ENCODE measurements at regions not wholly inside any gene's neighbourhood (a gene's known extent, or its start where the extent isn't known, plus 50 kb on each side); places are given as distances from the start of the nearest gene placed in this dataset.

GRCh38 chr2:236317938-236318396, 53.8 kb upstream of the ASB18 start:
- TF ChIP-seq CTCF (IDR thresholded peaks at IDR 0.05): no peak
- TF ChIP-seq POLR2A (IDR thresholded peaks at IDR 0.05): no peak

Measured in body of pancreas (tissue), 4 donors.